Naive thymus-derived CD8-positive, alpha-beta T cell (primary cell): ENCODE measurements at regions not wholly inside any gene's neighbourhood (a gene's known extent, or its start where the extent isn't known, plus 50 kb on each side); places are given as distances from the start of the nearest gene placed in this dataset.
"Not testable (repeated sequence)": the region's sequence is repeated elsewhere in the genome, so short reads cannot be mapped to it uniquely, and the experiment has no call there.

ENCODE experiments used
- ATAC-seq, 2 donors: fragments of 150-1000 bp; cut with Tn5 transposase in 1 of 2; sonication (Bioruptor Pico), chemical (Tn5 transposase) in 1 of 2; 1 replicate in 1 of 2; 2 replicates in 1 of 2; pipeline ENCODE4 v1.10.0; 2021; ENCODE audit warnings: mild to moderate bottlenecking in 2 of 2, moderate library complexity in 2 of 2
- POLR2A ChIA-PET: fragments of 350-600 bp; sonication (Branson Sonifier 250); formaldehyde crosslinking; loops from one replicate; lab custom pipeline; 2021; ENCODE audit warnings: antibody characterized with exemption; lab: Charles Lee
- DNase-seq, 10 donors: peaks; one replicate each; pipeline versions ENCODE4 v3.0.0 to v3.0.0-alpha.2; 2020 to 2022
- H3K27ac Mint-ChIP-seq, 10 donors: one replicate each; pipeline ENCODE4 v1.8.0; 2020 to 2022; ENCODE audit warnings: mild to moderate bottlenecking in 10 of 10, mixed read lengths in 10 of 10, moderate library complexity in 4 of 10, inconsistent platforms in 1 of 10
- H3K27me3 Mint-ChIP-seq, 5 donors: one replicate each; pipeline ENCODE4 v1.8.0; 2021 to 2022; ENCODE audit warnings: mixed read lengths in 5 of 5
- H3K36me3 Mint-ChIP-seq, 3 donors: one replicate each; pipeline ENCODE4 v1.8.0; 2020 to 2022; ENCODE audit warnings: mixed read lengths in 3 of 3, mild to moderate bottlenecking in 2 of 3, inconsistent platforms in 1 of 3
- H3K4me1 Mint-ChIP-seq, 4 donors: one replicate each; pipeline ENCODE4 v1.8.0; 2021 to 2022; ENCODE audit warnings: mixed read lengths in 4 of 4
- H3K4me3 Mint-ChIP-seq, 10 donors: one replicate each; pipeline ENCODE4 v1.8.0; 2020 to 2022; ENCODE audit warnings: mild to moderate bottlenecking in 10 of 10, mixed read lengths in 10 of 10, moderate library complexity in 6 of 10, inconsistent platforms in 1 of 10
- H3K9me3 Mint-ChIP-seq, 9 donors: one replicate each; pipeline ENCODE4 v1.8.0; 2020 to 2022; ENCODE audit warnings: mixed read lengths in 9 of 9, mild to moderate bottlenecking in 3 of 9, inconsistent platforms in 1 of 9, moderate library complexity in 1 of 9

DNA sequence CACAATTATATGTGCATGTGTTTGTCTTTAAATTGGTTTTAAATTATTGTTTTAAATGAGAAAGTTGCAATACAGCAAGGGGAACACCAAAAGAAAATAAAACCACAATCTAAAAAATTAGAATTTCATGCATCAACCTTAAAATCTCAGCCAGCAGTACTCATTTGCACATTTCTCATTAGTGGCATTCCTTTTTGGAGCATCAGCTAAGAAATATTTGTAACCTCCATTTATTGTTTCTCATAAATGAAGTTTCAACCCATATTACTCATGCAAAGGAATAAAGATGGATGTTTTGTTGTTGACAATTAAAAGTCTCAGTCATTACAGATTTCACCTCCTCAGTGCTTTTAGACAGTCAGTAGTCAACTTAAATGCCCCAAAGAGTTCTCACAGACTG, 160.1 kb downstream of the TBX15 start:
- POLR2A ChIA-PET = no interaction called here
- Mint-ChIP-seq H3K9me3 (peaks cover 0 to 27% (median 24%) of the 10 kb centered on the region in 9 donors), H3K27me3 (peaks cover 0 to 7% (median 0%) of the 10 kb centered on the region in 5 donors), H3K27ac (no peak overlapping the region), H3K4me3 (no peak overlapping the region), H3K4me1 (no peaks in the 10 kb centered on the region), H3K36me3 (peaks cover 0 to 14% (median 0%) of the 10 kb centered on the region in 3 donors)
- no peak for ATAC-seq
- no peak for DNase-seq

- POLR2A ChIA-PET = no interaction called here
- Mint-ChIP-seq H3K4me3 (no peak overlapping the region), H3K9me3 (peaks cover 0 to 27% (median 21%) of the 10 kb centered on the region in 9 donors), H3K36me3 (peaks cover 0 to 14% (median 0%) of the 10 kb centered on the region in 3 donors), H3K27me3 (peaks cover 0 to 7% (median 0%) of the 10 kb centered on the region in 5 donors), H3K27ac (no peak overlapping the region), H3K4me1 (no peaks in the 10 kb centered on the region)
- no peak for ATAC-seq
- DNase-seq = no peak
Observed at GRCh38 chr1:118827636-118828035, 160.5 kb downstream of the TBX15 start.

GRCh38 chr1:118827207-118827606, 160.9 kb downstream of the TBX15 start:
- H3K4me1 Mint-ChIP-seq = no peaks in the 10 kb centered on the region
- DNase-seq (no peak), ATAC-seq (no peak)
- peaks cover 0 to 14% (median 0%) of the 10 kb centered on the region in 3 donors for H3K36me3 Mint-ChIP-seq
- H3K4me3 Mint-ChIP-seq = no peak overlapping the region
- peaks cover 0 to 7% (median 0%) of the 10 kb centered on the region in 5 donors for H3K27me3 Mint-ChIP-seq
- POLR2A ChIA-PET = no interaction called here
- no peak overlapping the region for H3K27ac Mint-ChIP-seq
- H3K9me3 Mint-ChIP-seq = peaks cover 0 to 27% (median 18%) of the 10 kb centered on the region in 9 donors

GRCh38 chr1:118826669-118827068, 161.5 kb downstream of the TBX15 start:
- Mint-ChIP-seq H3K27me3 (peaks cover 0 to 7% (median 0%) of the 10 kb centered on the region in 5 donors), H3K9me3 (peaks cover 0 to 27% (median 18%) of the 10 kb centered on the region in 9 donors), H3K4me1 (no peaks in the 10 kb centered on the region), H3K27ac (no peak overlapping the region), H3K4me3 (no peak overlapping the region), H3K36me3 (peaks cover 0 to 14% (median 0%) of the 10 kb centered on the region in 3 donors)
- ATAC-seq = no peak
- no peak for DNase-seq
- POLR2A ChIA-PET = no interaction called here

DNA sequence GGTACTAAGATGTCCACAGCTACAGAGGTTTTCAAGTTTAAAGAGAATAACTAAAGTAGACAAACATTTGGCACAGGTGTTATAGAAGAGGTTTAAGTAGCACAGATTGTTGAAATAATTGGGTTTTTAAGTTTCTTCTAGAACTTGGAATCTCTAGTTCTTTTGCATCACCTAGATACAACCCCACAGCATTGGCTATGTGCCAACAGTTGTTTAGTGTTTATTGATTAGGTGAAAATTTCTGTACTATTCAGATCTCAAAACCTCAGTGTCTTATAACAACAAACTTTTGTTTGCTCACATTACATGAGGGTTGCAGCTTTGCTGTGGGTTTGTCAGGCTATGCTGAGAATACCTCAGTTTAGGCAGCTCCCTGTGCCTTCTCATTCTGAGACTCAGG, 162.5 kb downstream of the TBX15 start:
- no peak overlapping the region for H3K27ac Mint-ChIP-seq
- ATAC-seq = no peak
- peaks cover 0 to 9% (median 0%) of the 10 kb centered on the region in 3 donors for H3K36me3 Mint-ChIP-seq
- no peak overlapping the region for H3K4me3 Mint-ChIP-seq
- POLR2A ChIA-PET = no interaction called here
- peaks cover 0 to 7% (median 0%) of the 10 kb centered on the region in 5 donors for H3K27me3 Mint-ChIP-seq
- DNase-seq = no peak
- H3K9me3 Mint-ChIP-seq = peaks cover 0 to 24% (median 15%) of the 10 kb centered on the region in 9 donors
- H3K4me1 Mint-ChIP-seq = no peaks in the 10 kb centered on the region

- Mint-ChIP-seq H3K4me1 (no peaks in the 10 kb centered on the region), H3K36me3 (no peaks in the 10 kb centered on the region), H3K27ac (no peak overlapping the region), H3K27me3 (no peaks in the 10 kb centered on the region), H3K4me3 (no peak overlapping the region), H3K9me3 (peaks cover 0 to 20% (median 6%) of the 10 kb centered on the region in 9 donors)
- DNase-seq (no peak), ATAC-seq (no peak)
- POLR2A ChIA-PET = no interaction called here
Observed at GRCh38 chr1:118821801-118822200, 166.3 kb downstream of the TBX15 start.

DNA sequence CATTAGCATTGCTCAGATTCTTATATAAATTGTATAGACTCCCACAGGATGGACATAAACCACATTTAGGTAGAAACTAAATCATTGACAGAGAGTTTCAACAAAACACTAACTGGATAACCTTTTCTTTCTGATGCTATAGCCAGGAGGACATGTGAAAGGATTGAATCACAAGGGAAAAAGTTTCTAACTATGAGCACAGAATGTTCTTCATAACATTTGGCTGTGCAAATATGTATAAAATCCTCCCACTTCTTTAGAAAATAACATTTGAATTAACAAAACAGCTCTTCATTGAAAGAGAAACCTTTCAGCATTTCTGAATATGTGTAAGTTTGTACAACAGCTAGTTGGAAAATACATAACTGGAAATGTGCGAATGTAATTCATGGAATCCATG, 167.3 kb downstream of the TBX15 start:
- no peaks in the 10 kb centered on the region for H3K27me3 Mint-ChIP-seq
- H3K36me3 Mint-ChIP-seq = no peaks in the 10 kb centered on the region
- DNase-seq = no peak
- H3K9me3 Mint-ChIP-seq = peaks cover 0 to 20% (median 6%) of the 10 kb centered on the region in 9 donors
- no peaks in the 10 kb centered on the region for H3K4me1 Mint-ChIP-seq
- H3K27ac Mint-ChIP-seq = no peak overlapping the region
- POLR2A ChIA-PET = no interaction called here
- no peak for ATAC-seq
- H3K4me3 Mint-ChIP-seq = no peak overlapping the region

GRCh38 chr1:118815909-118816308, 172.2 kb downstream of the TBX15 start:
- no peak for ATAC-seq
- Mint-ChIP-seq H3K36me3 (no peaks in the 10 kb centered on the region), H3K27ac (no peak overlapping the region), H3K9me3 (peaks cover 0 to 20% (median 4%) of the 10 kb centered on the region in 9 donors), H3K27me3 (no peaks in the 10 kb centered on the region), H3K4me1 (no peaks in the 10 kb centered on the region), H3K4me3 (no peak overlapping the region)
- no peak for DNase-seq
- POLR2A ChIA-PET = no interaction called here

DNA sequence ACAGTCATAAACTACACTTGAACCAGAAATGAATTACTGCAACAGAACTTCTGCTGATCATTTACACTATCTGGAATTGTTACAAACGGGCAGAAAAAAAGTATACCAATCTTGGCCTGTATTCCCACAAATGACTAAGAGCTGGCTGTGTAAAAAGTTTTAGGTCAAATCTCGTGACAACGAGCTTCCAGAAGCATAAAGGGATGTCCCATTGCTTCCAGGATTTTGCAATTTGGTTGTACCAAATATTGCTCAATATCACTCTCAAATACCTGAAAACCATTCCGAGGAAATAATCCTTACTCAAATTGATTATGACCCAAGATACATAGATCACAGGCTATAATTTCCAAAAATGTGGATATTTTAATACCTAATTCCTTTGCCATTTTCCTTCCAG, 175.6 kb downstream of the TBX15 start:
- H3K36me3 Mint-ChIP-seq = no peaks in the 10 kb centered on the region
- no peak for ATAC-seq
- H3K4me1 Mint-ChIP-seq = no peaks in the 10 kb centered on the region
- no peak overlapping the region for H3K4me3 Mint-ChIP-seq
- POLR2A ChIA-PET = no interaction called here
- DNase-seq = no peak
- H3K27ac Mint-ChIP-seq = no peak overlapping the region
- no peaks in the 10 kb centered on the region for H3K27me3 Mint-ChIP-seq
- H3K9me3 Mint-ChIP-seq = peaks cover 0 to 24% (median 4%) of the 10 kb centered on the region in 9 donors

DNA sequence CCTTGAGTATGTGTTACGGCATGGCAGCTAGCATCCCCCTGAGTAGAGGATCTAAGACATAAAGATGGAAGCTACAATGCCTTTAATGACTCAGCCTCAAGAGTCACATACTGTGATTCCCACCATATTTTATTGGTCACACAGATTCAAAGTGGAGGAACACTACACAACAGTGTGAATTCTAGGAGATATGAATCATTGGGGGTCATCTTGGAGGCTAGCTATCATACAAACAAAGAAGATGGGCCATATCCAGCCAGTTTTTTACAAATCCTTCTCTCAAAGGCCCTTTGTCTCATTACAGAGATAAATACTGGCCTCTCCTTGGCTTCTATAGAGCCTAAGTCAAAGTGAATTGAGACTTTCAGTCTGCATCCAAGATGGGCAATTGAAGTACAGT, 177.0 kb downstream of the TBX15 start:
- POLR2A ChIA-PET = no interaction called here
- H3K9me3 Mint-ChIP-seq = peaks cover 0 to 21% (median 7%) of the 10 kb centered on the region in 9 donors
- no peaks in the 10 kb centered on the region for H3K27me3 Mint-ChIP-seq
- ATAC-seq (no peak), DNase-seq (no peak)
- H3K27ac Mint-ChIP-seq = no peak overlapping the region
- no peak overlapping the region for H3K4me3 Mint-ChIP-seq
- H3K4me1 Mint-ChIP-seq = no peaks in the 10 kb centered on the region
- H3K36me3 Mint-ChIP-seq = no peaks in the 10 kb centered on the region

DNA sequence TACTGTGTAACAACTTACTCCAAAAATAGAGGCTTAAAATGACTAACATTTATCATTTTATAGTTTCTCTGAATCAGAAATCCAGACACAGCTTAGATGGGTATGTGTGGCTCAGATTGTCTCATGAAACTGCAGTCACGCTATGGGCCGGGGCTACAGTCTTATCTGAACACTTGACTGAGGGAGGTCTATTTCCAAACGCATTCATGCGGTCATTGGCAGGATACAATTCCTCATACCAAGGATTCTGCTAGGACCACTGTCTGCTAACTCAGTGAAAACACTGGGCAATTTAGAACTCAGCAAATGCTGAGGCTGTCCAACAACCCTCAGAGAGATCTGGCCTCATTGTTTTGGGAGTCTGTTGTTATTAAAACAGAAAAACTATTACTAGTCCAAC, 178.6 kb downstream of the TBX15 start:
- Mint-ChIP-seq H3K4me3 (no peak overlapping the region), H3K4me1 (no peaks in the 10 kb centered on the region), H3K27me3 (no peaks in the 10 kb centered on the region), H3K36me3 (no peaks in the 10 kb centered on the region), H3K27ac (no peak overlapping the region), H3K9me3 (peaks cover 0 to 22% (median 8%) of the 10 kb centered on the region in 9 donors)
- POLR2A ChIA-PET = no interaction called here
- ATAC-seq = no peak
- no peak for DNase-seq

- H3K4me1 Mint-ChIP-seq, DNase-seq, H3K36me3 Mint-ChIP-seq, H3K4me3 Mint-ChIP-seq, H3K27ac Mint-ChIP-seq, POLR2A ChIA-PET, ATAC-seq, H3K27me3 Mint-ChIP-seq: not testable (repeated sequence)
- H3K9me3 Mint-ChIP-seq = peaks cover 0 to 20% (median 9%) of the 10 kb centered on the region in 9 donors
Observed at GRCh38 chr1:118803128-118803527, 185.0 kb downstream of the TBX15 start.

- no peak for DNase-seq
- H3K27ac Mint-ChIP-seq = no peak overlapping the region
- peaks cover 7 to 66% (median 31%) of the 10 kb centered on the region in 9 donors for H3K9me3 Mint-ChIP-seq
- POLR2A ChIA-PET = no interaction called here
- H3K4me3 Mint-ChIP-seq = no peak overlapping the region
- no peak for ATAC-seq
- H3K27me3 Mint-ChIP-seq = no peaks in the 10 kb centered on the region
- H3K4me1 Mint-ChIP-seq = no peaks in the 10 kb centered on the region
- H3K36me3 Mint-ChIP-seq = peaks cover 0 to 19% (median 0%) of the 10 kb centered on the region in 3 donors
Observed at GRCh38 chr1:118791094-118791691, 196.9 kb downstream of the TBX15 start.

GRCh38 chr1:118788463-118788862, 199.7 kb downstream of the TBX15 start:
- H3K4me1 Mint-ChIP-seq = no peaks in the 10 kb centered on the region
- POLR2A ChIA-PET = no interaction called here
- peaks cover 0 to 19% (median 0%) of the 10 kb centered on the region in 3 donors for H3K36me3 Mint-ChIP-seq
- no peak for DNase-seq
- no peaks in the 10 kb centered on the region for H3K27me3 Mint-ChIP-seq
- no peak overlapping the region for H3K27ac Mint-ChIP-seq
- no peak for ATAC-seq
- no peak overlapping the region for H3K4me3 Mint-ChIP-seq
- peaks cover 7 to 47% (median 33%) of the 10 kb centered on the region in 9 donors for H3K9me3 Mint-ChIP-seq
